Fibroblast of lung (primary cell): ENCODE measurements at regions not wholly inside any gene's neighbourhood (a gene's known extent, or its start where the extent isn't known, plus 50 kb on each side); places are given as distances from the start of the nearest gene placed in this dataset.

Experiments
- DNase-seq, 2 donors: peaks; one replicate each; pipeline versions ENCODE4 v3.0.0 to v3.0.0-alpha.2; 2010; ENCODE audit warnings: low read depth in 2 of 2
- H2AFZ ChIP-seq: 2 replicates; pipeline ENCODE4 v1.5.1; 2012; ENCODE audit warnings: low read length, control low read depth, inconsistent platforms
- H3K27ac ChIP-seq: 2 replicates; pipeline ENCODE4 v1.5.1; 2011; ENCODE audit warnings: low read length, control low read depth; ENCODE audit not compliant: insufficient read depth
- H3K27me3 ChIP-seq: 2 replicates; pipeline ENCODE4 v1.5.1; 2011; ENCODE audit warnings: mild to moderate bottlenecking, low read length; ENCODE audit not compliant: control insufficient read depth, insufficient read depth
- H3K36me3 ChIP-seq: 2 replicates; pipeline ENCODE4 v1.5.1; 2011; ENCODE audit warnings: low read length; ENCODE audit not compliant: control insufficient read depth, insufficient read depth
- H3K4me1 ChIP-seq: 2 replicates; pipeline ENCODE4 v1.5.1; 2011; ENCODE audit warnings: low read length; ENCODE audit not compliant: control insufficient read depth, insufficient read depth; ENCODE audit errors: extremely low read depth
- H3K4me2 ChIP-seq: 2 replicates; pipeline ENCODE4 v1.5.1; 2011; ENCODE audit warnings: low read length, control low read depth; ENCODE audit not compliant: insufficient read depth; ENCODE audit errors: extremely low read depth
- H3K4me3 ChIP-seq, 4 experiments: fragments of 200-600 bp in 1 of 4; sonication (generic) in 1 of 4; replicated peaks in 1 of 4; 2 replicates each; pipeline ENCODE4 v1.5.1; 2011 to 2016; ENCODE audit warnings: low read length in 4 of 4, low read depth in 3 of 4, mild to moderate bottlenecking in 3 of 4, control low read depth in 2 of 4, inconsistent platforms in 1 of 4, mixed read lengths in 1 of 4; ENCODE audit not compliant: insufficient read depth in 1 of 4; ENCODE audit errors: control extremely low read depth in 1 of 4
- H3K79me2 ChIP-seq: 2 replicates; pipeline ENCODE4 v1.5.1; 2012; ENCODE audit warnings: mild to moderate bottlenecking, low read length, inconsistent platforms; ENCODE audit not compliant: control insufficient read depth, insufficient read depth
- H3K9ac ChIP-seq: 2 replicates; pipeline ENCODE4 v1.5.1; 2011; ENCODE audit warnings: mild to moderate bottlenecking, low read length, control low read depth; ENCODE audit not compliant: insufficient read depth
- H3K9me3 ChIP-seq: 2 replicates; pipeline ENCODE4 v1.5.1; 2012; ENCODE audit warnings: low read depth, low read length; ENCODE audit not compliant: control insufficient read depth, insufficient read depth
- H4K20me1 ChIP-seq: 2 replicates; pipeline ENCODE4 v1.5.1; 2011; ENCODE audit warnings: low read length; ENCODE audit not compliant: control insufficient read depth, insufficient read depth; ENCODE audit errors: extremely low read depth
- EZH2 ChIP-seq: IDR thresholded peaks from 2 replicates; pipeline ENCODE4 v1.5.1; 2012; ENCODE audit warnings: low read length, control low read depth, mild to moderate bottlenecking; ENCODE audit errors: missing control alignments
- TF ChIP-seq, protein P1 (sequence below), 2 donors: IDR thresholded peaks in 1 of 2; conservative IDR thresholded peaks in 1 of 2; 1 replicate in 1 of 2; 2 replicates in 1 of 2; pipeline ENCODE4 v1.5.1; 2011 to 2012; ENCODE audit warnings: low read length in 2 of 2, control low read depth in 1 of 2, inconsistent platforms in 1 of 2, low read depth in 1 of 2, mild to moderate bottlenecking in 1 of 2

- Histone ChIP-seq H3K27ac (no peak overlapping the region), H3K79me2 (no peaks in the 10 kb centered on the region), H3K9ac (no peak overlapping the region), H3K9me3 (no peaks in the 10 kb centered on the region), H3K4me1 (no peaks in the 10 kb centered on the region), H4K20me1 (no peaks in the 10 kb centered on the region), H3K4me3 (no peak overlapping the region), H3K27me3 (no peaks in the 10 kb centered on the region), H3K36me3 (no peaks in the 10 kb centered on the region), H3K4me2 (no peak overlapping the region), H2AFZ (no peak overlapping the region)
- DNase-seq: no peak
- TF ChIP-seq, protein P1, sequence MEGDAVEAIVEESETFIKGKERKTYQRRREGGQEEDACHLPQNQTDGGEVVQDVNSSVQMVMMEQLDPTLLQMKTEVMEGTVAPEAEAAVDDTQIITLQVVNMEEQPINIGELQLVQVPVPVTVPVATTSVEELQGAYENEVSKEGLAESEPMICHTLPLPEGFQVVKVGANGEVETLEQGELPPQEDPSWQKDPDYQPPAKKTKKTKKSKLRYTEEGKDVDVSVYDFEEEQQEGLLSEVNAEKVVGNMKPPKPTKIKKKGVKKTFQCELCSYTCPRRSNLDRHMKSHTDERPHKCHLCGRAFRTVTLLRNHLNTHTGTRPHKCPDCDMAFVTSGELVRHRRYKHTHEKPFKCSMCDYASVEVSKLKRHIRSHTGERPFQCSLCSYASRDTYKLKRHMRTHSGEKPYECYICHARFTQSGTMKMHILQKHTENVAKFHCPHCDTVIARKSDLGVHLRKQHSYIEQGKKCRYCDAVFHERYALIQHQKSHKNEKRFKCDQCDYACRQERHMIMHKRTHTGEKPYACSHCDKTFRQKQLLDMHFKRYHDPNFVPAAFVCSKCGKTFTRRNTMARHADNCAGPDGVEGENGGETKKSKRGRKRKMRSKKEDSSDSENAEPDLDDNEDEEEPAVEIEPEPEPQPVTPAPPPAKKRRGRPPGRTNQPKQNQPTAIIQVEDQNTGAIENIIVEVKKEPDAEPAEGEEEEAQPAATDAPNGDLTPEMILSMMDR (conservative IDR thresholded peaks at IDR 0.05 in 1 of 2, IDR thresholded peaks at IDR 0.05 in 1 of 2; ENCODE audit: low read depth in 1 of 2, low read length in 2 of 2): no peak
- no peak for TF ChIP-seq EZH2
These were observed 87.6 kb upstream of the TOX3 start for GRCh38 chr16:52634528-52634927.

- Histone ChIP-seq H3K9ac (no peak overlapping the region), H3K36me3 (no peaks in the 10 kb centered on the region), H3K79me2 (no peaks in the 10 kb centered on the region), H2AFZ (no peak overlapping the region), H3K4me1 (no peaks in the 10 kb centered on the region), H3K9me3 (no peaks in the 10 kb centered on the region), H3K4me2 (no peak overlapping the region), H3K4me3 (no peak overlapping the region), H3K27ac (no peak overlapping the region), H4K20me1 (no peaks in the 10 kb centered on the region), H3K27me3 (no peaks in the 10 kb centered on the region)
- no peak for DNase-seq
- TF ChIP-seq, protein P1 (conservative IDR thresholded peaks at IDR 0.05 in 1 of 2, IDR thresholded peaks at IDR 0.05 in 1 of 2; ENCODE audit: low read depth in 1 of 2, low read length in 2 of 2): no peak
- TF ChIP-seq EZH2: no peak
These were observed 87.2 kb upstream of the TOX3 start for GRCh38 chr16:52634104-52634503.

- no peaks in the 10 kb centered on the region for H3K36me3 ChIP-seq
- no peaks in the 10 kb centered on the region for H3K79me2 ChIP-seq
- no peaks in the 10 kb centered on the region for H4K20me1 ChIP-seq
- H3K27me3 ChIP-seq: no peaks in the 10 kb centered on the region
- no peak overlapping the region for H3K27ac ChIP-seq
- H3K9ac ChIP-seq: no peak overlapping the region
- DNase-seq: no peak
- H3K9me3 ChIP-seq: no peaks in the 10 kb centered on the region
- TF ChIP-seq EZH2: no peak
- TF ChIP-seq, protein P1 (conservative IDR thresholded peaks at IDR 0.05 in 1 of 2, IDR thresholded peaks at IDR 0.05 in 1 of 2; ENCODE audit: low read depth in 1 of 2, low read length in 2 of 2): no peak
- no peak overlapping the region for H3K4me2 ChIP-seq
- no peak overlapping the region for H3K4me3 ChIP-seq
- no peak overlapping the region for H2AFZ ChIP-seq
- H3K4me1 ChIP-seq: no peaks in the 10 kb centered on the region
These were observed 86.3 kb upstream of the TOX3 start for GRCh38 chr16:52633230-52633629.
